HEK293 (cell line): ENCODE measurements at regions not wholly inside any gene's neighbourhood (a gene's known extent, or its start where the extent isn't known, plus 50 kb on each side); places are given as distances from the start of the nearest gene placed in this dataset.

Experiments
- CTCF ChIP-seq: fragments of 450-650 bp; formaldehyde crosslinking; IDR thresholded peaks from 2 replicates; pipeline ENCODE4 v1.5.1; 2016; ENCODE audit warnings: missing biosample characterization, missing genetic modification characterization
- KLF1 ChIP-seq: fragments of 450-650 bp; formaldehyde crosslinking; IDR thresholded peaks from 2 replicates; pipeline ENCODE4 v1.5.1; 2016; ENCODE audit warnings: missing biosample characterization, missing genetic modification characterization
- KLF17 ChIP-seq: fragments of 450-650 bp; formaldehyde crosslinking; IDR thresholded peaks from 2 replicates; pipeline ENCODE4 v1.5.1; 2016; ENCODE audit warnings: missing biosample characterization, missing genetic modification characterization
- PRDM1 ChIP-seq: fragments of 450-650 bp; formaldehyde crosslinking; IDR thresholded peaks from 2 replicates; pipeline ENCODE4; 2016; ENCODE audit warnings: missing biosample characterization, missing genetic modification characterization
- RBAK ChIP-seq: fragments of 450-650 bp; formaldehyde crosslinking; IDR thresholded peaks from 2 replicates; pipeline ENCODE4 v1.5.1; 2016; ENCODE audit warnings: missing biosample characterization, missing genetic modification characterization
- SCRT2 ChIP-seq: fragments of 450-650 bp; formaldehyde crosslinking; IDR thresholded peaks from 2 replicates; pipeline ENCODE4 v1.5.1; 2016; ENCODE audit warnings: missing biosample characterization, missing genetic modification characterization
- TCF7L2 ChIP-seq: IDR thresholded peaks from 2 replicates; pipeline ENCODE4 v1.6.1; 2011; ENCODE audit warnings: low read depth, mild to moderate bottlenecking, inconsistent platforms, low read length, moderate library complexity, borderline replicate concordance
- ZNF211 ChIP-seq: fragments of 450-650 bp; formaldehyde crosslinking; IDR thresholded peaks from 2 replicates; pipeline ENCODE4 v1.5.1; 2016; ENCODE audit warnings: low read depth, missing biosample characterization, missing genetic modification characterization
- ZNF274 ChIP-seq, 2 experiments: fragments of 200-500 bp in 1 of 2; fragments of 450-650 bp in 1 of 2; sonication (Bioruptor generic) in 1 of 2; formaldehyde crosslinking in 1 of 2; IDR thresholded peaks; 2 replicates each; pipeline versions ENCODE4 v1.5.1 to v1.6.1; 2014 to 2016; ENCODE audit warnings: borderline replicate concordance in 1 of 2, inconsistent platforms in 1 of 2, low read length in 1 of 2, missing biosample characterization in 1 of 2, missing genetic modification characterization in 1 of 2
- ZNF560 ChIP-seq: fragments of 450-650 bp; formaldehyde crosslinking; IDR thresholded peaks from 2 replicates; pipeline ENCODE4 v1.5.1; 2017; ENCODE audit warnings: missing biosample characterization, missing genetic modification characterization, borderline replicate concordance
- ZNF610 ChIP-seq: fragments of 450-650 bp; formaldehyde crosslinking; IDR thresholded peaks from 2 replicates; pipeline ENCODE4 v1.5.1; 2016; ENCODE audit warnings: missing biosample characterization, missing genetic modification characterization, borderline replicate concordance
- TF ChIP-seq, protein P1 (sequence below): fragments of 450-650 bp; formaldehyde crosslinking; IDR thresholded peaks from 2 replicates; pipeline ENCODE4 v1.5.1; 2016; ENCODE audit warnings: missing biosample characterization, missing genetic modification characterization
- TF ChIP-seq, protein P2 (sequence below): fragments of 450-650 bp; formaldehyde crosslinking; IDR thresholded peaks from 2 replicates; pipeline ENCODE4 v1.5.1; 2016; ENCODE audit warnings: missing biosample characterization, missing genetic modification characterization

- TF ChIP-seq CTCF (tag by site-specific recombination) (no peak), ZNF560 (tag by site-specific recombination) (no peak), KLF1 (tag by site-specific recombination) (no peak), ZNF274 (IDR thresholded peaks at IDR 0.05; ENCODE audit: low read length) (no peak), ZNF274 (tag by site-specific recombination; IDR thresholded peaks at IDR 0.05; ENCODE audit: borderline replicate concordance) (no peak), PRDM1 (tag by site-specific recombination) (no peak), TCF7L2 (no peak), ZNF610 (tag by site-specific recombination) (no peak), SCRT2 (tag by site-specific recombination) (no peak), ZNF211 (no peak), RBAK (tag by site-specific recombination) (no peak), KLF17 (tag by site-specific recombination) (no peak)
- TF ChIP-seq, protein P1, sequence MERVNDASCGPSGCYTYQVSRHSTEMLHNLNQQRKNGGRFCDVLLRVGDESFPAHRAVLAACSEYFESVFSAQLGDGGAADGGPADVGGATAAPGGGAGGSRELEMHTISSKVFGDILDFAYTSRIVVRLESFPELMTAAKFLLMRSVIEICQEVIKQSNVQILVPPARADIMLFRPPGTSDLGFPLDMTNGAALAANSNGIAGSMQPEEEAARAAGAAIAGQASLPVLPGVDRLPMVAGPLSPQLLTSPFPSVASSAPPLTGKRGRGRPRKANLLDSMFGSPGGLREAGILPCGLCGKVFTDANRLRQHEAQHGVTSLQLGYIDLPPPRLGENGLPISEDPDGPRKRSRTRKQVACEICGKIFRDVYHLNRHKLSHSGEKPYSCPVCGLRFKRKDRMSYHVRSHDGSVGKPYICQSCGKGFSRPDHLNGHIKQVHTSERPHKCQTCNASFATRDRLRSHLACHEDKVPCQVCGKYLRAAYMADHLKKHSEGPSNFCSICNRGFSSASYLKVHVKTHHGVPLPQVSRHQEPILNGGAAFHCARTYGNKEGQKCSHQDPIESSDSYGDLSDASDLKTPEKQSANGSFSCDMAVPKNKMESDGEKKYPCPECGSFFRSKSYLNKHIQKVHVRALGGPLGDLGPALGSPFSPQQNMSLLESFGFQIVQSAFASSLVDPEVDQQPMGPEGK = no peak
- TF ChIP-seq, protein P2, sequence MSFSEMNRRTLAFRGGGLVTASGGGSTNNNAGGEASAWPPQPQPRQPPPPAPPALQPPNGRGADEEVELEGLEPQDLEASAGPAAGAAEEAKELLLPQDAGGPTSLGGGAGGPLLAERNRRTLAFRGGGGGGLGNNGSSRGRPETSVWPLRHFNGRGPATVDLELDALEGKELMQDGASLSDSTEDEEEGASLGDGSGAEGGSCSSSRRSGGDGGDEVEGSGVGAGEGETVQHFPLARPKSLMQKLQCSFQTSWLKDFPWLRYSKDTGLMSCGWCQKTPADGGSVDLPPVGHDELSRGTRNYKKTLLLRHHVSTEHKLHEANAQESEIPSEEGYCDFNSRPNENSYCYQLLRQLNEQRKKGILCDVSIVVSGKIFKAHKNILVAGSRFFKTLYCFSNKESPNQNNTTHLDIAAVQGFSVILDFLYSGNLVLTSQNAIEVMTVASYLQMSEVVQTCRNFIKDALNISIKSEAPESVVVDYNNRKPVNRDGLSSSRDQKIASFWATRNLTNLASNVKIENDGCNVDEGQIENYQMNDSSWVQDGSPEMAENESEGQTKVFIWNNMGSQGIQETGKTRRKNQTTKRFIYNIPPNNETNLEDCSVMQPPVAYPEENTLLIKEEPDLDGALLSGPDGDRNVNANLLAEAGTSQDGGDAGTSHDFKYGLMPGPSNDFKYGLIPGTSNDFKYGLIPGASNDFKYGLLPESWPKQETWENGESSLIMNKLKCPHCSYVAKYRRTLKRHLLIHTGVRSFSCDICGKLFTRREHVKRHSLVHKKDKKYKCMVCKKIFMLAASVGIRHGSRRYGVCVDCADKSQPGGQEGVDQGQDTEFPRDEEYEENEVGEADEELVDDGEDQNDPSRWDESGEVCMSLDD (tag by site-specific recombination) = no peak
Measured at GRCh38 chr4:124276461-124276860, 436.1 kb downstream of the ANKRD50 start.
